NCI-H1436 treated with DMSO at 0.1 percent for 48 hours (cell line): ENCODE measurements at regions not wholly inside any gene's neighbourhood (a gene's known extent, or its start where the extent isn't known, plus 50 kb on each side); places are given as distances from the start of the nearest gene placed in this dataset.
"Not testable (repeated sequence)": the region's sequence is repeated elsewhere in the genome, so short reads cannot be mapped to it uniquely, and the experiment has no call there.

Source experiments
- DNase-seq: peaks from one replicate; lab custom pipeline; 2025; lab: John Stamatoyannopoulos, UW

DNA sequence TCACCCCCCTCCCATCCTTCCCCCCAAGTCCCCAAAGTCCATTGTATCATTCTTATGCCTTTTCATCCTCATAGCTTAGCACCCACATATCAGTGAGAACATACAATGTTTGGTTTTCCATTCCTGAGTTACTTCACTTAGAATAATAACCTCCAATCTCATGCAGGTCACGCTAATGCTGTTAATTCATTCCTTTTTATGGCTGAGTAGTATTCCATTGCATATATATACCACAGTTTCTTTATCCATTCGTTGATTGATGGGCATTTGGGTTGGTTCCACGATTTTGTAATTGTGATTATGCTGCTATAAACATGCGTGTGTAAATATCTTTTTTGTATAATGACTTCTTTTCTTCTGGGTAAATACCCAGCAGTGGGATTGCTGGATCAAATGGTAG is 621.9 kb upstream of the NRP1 start:
- not testable (repeated sequence) for DNase-seq

DNA sequence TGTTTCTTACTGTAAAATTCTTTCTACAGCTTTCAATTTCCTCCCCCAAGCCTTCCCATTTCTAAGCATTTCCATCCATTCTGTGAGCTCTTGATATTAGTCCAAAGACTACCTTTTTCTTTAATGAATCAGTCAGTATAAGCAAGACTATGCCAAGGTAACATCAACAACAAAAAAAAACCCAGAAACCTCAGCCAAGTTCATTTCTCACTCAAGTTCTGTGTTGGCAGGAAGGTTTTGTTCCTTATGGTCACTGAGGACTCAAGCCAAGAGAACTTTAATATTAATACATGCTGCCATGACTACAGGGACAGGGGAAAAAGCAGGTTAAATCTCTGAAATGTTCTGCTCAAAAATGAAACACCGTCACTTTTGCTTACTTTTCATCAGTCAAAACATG is 621.2 kb upstream of the NRP1 start:
- no peak for DNase-seq

GRCh38 chr10:33952692-33953360 is 618.4 kb upstream of the NRP1 start:
- no peak for DNase-seq

DNA sequence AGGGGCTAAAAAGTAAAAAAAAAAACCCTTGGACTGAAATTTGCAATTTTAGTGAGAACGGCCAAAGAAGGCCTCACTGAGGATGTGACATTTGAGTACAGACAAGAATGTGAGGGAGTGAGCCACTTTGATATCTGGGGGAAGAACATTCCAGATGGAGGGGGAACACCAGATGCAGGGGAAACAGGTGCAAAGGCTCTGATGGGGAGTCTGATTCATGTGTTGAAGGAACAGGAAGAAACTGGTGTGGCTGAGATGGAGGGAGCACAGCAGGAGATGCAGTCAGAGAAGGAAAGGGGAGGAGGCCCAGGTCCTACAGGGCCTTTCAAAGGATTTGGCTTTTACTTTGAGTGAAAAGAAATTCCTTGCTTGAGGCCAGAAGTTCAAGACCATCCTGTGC is 615.7 kb upstream of the NRP1 start:
- DNase-seq = no peak

DNA sequence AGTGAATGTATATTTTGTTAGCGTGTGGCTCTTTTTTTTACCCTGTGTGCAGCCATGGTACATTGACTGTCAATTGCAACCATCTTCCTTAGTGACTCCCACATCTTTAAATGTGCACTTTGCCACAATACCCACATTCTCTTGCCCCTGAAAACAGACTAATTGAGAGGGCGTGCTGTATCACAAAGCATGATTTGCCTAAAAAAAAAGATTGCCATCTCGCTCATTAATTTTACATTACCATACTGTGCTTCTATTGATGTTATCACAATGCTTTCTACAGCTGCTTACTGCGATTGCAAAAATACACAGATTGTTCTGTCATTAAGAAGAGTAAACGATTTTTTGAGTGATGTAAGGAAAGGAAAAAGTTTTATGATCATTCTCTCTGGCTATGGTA is 613.1 kb upstream of the NRP1 start:
- DNase-seq = no peak

DNA sequence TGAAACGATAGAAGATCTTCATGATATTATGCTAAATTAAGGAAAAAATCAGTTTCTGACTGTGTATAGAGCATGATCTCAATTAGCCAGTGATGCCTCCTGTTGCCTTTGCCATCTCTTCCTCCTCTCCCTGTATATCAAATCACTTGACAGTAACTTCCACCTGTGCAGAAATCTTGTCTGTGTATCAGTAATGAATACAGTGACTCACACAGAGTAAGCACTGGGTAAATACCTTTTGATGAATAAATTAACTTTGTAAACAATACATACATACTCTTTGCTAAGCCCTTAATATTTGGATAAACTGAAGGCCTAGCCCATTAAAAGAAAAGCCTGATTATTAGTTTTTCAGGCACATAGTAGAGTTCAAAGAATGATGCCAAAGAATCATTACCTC is 610.6 kb upstream of the NRP1 start:
- DNase-seq = no peak

DNA sequence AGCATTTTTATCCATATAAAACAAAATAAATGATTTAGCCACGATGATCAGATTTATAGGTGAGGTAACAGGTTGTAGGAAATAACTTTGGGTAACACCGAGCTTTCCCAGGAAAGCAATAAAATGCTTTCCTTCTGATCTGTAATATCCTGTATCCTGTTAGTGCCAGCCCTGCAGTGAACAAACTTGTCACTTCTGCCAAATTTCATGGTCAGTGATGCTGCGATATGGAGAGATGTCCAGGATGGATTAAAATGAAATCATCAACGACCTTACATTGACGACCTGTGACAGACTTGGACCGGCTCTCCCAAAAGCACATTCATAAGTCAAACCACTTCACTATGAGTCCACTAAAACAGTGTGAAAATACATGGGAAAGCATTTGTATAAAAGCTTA is 608.0 kb upstream of the NRP1 start:
- no peak for DNase-seq

- DNase-seq = no peak
Observed at GRCh38 chr10:33939892-33940291, 605.4 kb upstream of the NRP1 start.

GRCh38 chr10:33939410-33939809 is 604.9 kb upstream of the NRP1 start:
- DNase-seq = no peak

GRCh38 chr10:33938001-33938400 is 603.5 kb upstream of the NRP1 start:
- DNase-seq = no peak

DNA sequence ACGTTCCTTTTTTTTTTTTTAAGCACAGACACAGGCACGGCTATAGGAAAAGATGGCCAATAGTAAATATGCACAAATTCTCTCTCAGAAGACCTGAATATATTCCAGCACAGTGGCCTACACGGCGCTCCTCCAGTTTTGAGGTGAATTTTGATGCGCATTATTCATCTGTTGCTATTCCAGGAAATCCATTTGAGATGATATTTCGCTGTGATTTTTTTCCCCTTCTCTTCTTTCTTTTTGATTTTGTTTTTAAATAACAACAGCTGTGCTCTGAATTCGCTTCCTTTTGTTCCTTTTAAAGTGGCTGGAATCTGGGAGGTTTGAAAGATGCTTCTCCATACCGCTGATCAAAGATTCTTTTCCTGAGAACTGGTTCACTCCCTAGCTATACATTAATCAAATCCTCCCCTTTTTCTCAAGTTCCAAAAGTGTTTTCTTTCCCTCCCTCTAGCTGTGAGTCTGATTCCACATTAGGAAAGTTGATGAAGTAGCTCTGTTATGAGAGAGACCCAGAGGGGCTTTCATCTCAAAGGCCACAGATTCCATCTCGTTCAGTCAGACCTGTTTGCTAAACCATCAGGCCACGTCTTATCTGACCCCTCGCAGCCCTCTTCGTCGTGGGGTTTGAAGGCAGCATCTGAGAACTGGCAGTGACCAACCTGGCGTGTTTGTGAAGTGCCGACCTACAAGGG is 602.7 kb upstream of the NRP1 start:
- DNase-seq = no peak

GRCh38 chr10:33935350-33935749 is 600.9 kb upstream of the NRP1 start:
- no peak for DNase-seq

- DNase-seq = no peak
Observed at GRCh38 chr10:33930079-33930478, 595.6 kb upstream of the NRP1 start.

DNA sequence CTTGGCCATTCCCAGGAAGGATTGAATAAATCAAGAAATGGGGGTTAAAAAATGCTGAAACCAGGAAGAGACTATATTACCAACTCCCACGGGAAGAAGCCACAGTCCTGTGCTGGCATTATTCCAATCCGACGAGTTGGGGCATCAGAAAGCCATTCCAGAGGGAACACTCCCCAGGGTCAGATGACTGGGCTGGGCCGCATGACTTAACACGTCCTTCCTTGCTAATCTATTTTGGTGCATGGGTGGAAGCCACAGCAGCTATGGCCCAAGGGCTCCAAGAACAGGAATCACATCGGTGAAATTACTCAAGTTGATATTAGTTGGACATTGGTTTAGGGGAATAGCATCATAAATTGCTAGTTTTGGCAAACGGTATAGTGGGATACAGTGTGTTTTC is 592.9 kb upstream of the NRP1 start:
- DNase-seq = no peak

GRCh38 chr10:33921970-33922605 is 587.6 kb upstream of the NRP1 start:
- no peak for DNase-seq

DNA sequence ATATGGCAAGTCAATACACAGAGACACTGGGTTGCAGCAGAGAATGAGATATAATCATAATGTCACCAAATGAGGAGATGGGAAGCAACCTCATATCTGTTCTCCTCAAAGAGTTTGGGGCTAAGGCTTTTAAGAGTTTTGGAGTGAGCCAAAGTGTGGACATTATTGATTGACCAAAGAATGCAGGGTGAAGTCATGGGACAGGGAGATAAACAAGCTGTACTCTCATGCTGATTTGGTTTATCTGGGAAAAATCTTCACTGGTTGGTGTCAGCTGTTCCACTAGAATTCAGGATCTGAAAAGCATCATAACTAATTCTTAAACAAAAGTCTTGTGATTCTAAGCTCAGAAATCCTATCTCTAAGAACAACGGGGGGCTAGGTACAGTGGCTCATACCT is 585.9 kb upstream of the NRP1 start:
- DNase-seq = no peak

DNA sequence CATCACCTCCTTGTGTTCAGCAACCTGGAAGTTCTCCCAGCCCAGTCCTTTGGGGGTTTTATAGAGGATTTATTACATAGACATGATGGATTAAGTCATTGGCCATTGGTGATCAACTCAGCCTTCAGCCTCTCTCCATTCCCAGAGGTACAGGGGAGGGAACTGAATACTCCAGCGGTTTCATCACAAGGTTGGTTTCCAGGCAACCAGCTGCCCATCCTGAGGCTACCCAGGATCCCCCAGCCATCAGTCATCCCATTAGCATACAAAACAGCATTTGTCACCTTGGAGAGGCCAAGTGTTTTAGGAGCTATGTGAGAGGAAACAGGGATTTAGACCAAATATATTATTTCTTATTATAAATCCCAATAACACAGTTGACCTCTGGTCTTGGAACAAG is 584.8 kb upstream of the NRP1 start:
- DNase-seq = no peak

DNA sequence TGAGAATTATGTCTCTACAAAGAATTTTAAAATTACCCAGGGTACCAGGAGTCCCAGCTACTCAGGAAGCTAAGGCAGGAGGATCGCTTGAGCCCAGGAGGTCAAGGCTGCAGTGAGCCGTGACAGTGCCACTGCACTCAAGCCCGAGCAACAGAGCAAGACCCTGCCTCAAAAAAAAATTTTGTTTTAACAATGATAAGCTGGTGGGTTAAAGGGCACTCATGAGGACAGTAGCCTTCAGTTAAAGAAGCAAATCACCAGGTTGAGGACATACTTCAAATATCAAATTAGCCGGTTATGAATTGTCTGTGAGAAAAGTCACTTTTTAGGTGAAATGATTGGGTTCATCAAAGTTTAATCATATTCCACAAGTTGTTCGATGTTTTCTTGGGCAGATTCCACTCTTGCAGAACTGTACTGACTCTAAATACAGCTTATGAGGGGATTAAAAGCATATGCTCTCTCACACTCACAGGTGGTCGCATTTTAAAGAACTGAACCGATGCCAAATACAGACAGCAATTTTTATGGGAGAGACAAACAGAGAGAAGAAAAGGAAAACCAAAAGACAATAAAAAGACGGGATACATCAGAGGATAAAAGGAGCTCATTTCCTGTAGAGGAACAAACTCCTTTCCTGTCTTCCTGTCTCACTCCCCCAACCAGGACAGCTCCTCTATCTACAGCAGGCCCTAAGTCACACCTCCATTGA is 582.8 kb upstream of the NRP1 start:
- DNase-seq = no peak

DNA sequence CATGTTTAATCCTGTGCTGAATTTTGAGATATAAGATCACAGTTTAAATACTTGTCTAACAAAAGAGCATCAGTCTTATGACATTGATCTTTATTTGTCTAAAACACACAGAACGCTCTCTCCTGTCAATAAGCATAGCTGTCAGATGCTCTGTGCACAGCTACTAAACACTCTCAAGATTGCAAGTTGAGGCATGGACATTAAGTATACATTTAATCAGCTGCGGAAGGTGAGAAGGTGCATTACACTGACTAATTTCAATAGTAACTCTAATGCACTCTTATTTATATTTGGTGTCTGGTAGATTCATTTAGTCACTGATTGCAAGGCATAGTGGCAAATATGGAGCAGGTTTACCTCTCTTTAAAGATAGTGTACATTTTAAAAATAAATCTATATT is 580.3 kb upstream of the NRP1 start:
- no peak for DNase-seq

- no peak for DNase-seq
Observed at GRCh38 chr10:33913194-33913593, 578.7 kb upstream of the NRP1 start.

DNA sequence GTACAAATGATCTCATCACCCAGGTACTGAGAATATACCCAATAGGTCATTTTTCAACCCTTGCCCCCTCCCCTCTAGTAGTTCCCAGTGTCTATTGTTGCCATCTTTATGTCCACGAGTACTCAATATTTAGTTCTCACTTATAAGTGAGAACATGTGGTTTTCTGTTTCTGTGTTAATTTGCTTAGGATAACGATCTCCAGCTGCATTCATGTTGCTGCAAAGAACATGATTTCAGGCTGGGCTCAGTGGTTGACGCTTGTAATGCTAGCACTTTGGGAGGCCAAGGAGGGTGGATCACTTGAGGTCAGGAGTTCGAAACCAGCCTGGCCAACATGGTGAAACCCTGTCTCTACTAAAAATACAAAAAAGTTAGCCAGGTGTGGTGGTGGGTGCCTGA is 575.0 kb upstream of the NRP1 start:
- not testable (repeated sequence) for DNase-seq

GRCh38 chr10:33901166-33901565 is 566.7 kb upstream of the NRP1 start:
- DNase-seq = no peak

DNA sequence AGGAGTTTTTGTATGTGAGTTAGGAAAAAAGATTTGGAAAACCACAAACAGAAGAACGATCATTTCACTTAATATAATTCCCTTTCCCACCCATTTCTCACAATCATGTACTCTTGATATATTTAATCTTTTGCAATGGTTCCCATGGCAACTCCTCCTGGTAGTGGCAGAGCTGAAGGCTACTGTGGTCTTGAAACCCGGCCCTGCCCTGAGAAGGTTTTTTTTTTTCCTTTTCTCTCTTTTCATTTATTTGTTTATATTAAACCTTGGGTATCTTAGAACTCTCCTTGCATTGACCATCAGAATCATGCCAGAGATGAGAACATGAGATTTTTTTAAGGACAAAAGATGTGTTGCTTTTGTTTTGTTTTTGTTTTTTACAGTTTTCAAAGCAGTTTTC is 566.1 kb upstream of the NRP1 start:
- DNase-seq = no peak
